ENCODE measurements at regions not wholly inside any gene's neighbourhood (a gene's known extent, or its start where the extent isn't known, plus 50 kb on each side); places are given as distances from the start of the nearest gene placed in this dataset.
A peak's percentile ranks its signal among the peaks of the same experiment; 100 is the strongest.

DNA sequence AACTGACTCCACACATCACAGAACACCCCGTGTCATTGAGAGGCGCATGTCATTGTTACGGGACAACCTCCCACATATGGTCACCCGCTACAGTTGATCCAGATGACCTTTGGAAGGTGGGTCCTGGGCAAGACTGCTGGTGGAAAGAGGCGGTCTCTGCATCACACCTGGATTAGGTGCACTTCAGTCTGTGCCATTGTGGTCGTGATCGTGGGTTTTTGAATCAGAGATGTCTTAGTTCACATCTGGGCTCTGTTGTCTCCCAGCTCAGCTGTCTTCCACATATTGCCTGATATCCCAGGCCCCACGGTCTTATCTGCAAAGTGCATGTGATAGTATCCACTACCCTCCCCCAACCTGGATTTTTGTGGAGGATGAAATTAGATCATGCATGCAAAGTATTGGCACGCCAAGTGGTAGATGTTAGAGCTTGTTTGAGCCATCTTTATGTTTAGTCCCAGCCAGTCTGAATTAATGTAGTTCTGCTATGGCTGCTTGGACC, 208.7 kb upstream of the FOXN3 start:
- DNase-seq: no peak

DNA sequence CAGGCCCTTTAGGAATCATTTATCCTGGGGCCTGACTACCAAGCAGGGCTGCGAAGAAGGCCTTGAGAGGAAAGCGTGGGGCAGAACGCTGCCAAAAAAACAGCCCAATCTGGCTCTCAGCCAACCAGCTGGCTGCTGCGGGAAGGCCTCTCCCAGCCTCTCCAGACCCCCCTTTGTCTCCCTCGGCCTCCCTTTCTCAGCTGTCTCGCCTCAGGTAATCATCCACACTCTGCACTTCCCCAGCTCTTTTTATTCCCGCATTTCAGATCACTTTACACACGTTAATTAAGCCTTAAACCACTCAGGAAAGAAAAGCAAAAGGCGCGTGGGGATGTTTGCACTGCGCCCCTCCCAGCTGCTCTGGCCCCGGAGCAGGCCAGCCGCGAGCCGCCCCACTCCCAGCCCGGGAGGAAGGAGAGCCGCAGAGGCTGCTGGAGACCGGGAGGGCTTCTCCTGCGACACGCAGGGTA, 208.2 kb upstream of the FOXN3 start:
- DNase-seq: no peak

DNA sequence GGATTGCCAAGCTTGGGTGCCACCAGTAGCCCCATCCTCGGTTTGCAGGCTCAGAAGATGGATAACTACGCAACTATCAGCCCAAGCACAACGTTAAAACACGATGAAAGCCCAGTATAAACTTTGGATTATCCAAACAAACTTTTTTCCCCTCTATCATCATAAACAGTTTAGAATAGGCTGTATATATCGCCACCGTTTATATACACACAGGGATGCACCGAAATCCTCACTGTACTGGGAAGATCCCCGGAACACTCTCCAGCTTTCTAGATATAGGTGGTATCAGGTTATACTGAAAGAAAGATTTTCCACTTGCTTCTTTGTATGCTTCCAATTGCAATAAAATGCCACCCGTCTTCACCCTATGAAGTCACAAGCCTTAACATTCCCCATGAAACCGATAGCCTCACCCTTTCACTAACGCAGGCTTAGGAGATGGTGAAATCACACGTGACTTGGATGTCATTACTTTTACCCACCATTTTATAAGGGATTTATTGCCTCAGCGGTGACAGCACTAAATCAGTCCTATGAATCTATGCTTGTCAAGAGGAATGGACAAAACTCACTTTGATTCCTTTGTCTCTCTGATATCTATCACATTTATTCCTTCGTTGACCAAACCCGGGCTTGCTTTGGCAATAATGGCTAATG, 207.6 kb upstream of the FOXN3 start:
- DNase-seq: no peak

DNA sequence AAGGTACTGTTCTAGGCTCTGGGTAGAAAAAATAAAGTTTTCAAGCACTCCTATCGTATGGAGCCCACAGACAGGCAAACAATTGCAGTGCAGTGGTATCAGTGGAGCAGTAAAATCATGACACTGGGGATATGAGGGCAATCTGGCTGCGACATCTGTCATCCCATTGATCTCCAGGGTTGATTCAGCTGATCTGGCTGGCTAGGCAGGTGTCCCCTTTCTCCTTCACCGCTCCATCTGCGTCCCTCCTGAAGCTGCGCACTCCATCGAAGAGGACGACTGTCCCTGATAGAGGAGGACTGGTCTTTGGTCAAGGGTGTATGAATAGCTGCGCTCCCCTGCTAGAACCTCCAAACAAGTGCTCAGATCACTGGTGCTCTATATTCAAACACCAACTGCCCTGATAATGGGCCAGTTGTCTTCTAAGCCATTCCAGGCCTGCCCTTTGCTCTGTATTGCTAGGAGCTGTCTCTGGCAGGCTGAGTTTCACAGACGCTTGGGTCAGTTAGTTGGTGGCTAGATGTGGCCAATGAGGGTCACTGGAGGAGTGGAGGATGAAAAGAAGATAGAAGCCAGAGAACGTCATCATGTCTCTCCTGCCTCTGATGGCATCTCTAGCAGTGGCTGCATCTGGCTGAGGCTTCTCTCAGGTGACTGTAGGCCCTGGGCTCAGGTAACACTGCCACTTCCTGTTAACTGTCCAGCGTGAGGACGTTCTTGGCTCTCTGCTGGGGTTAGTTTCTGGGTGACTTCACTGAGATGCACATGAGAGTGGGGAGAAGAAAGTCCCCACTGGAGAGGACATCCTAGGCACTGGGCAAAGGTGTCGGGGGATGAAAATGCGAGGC, 205.0 kb upstream of the FOXN3 start:
- DNase-seq: no peak

DNA sequence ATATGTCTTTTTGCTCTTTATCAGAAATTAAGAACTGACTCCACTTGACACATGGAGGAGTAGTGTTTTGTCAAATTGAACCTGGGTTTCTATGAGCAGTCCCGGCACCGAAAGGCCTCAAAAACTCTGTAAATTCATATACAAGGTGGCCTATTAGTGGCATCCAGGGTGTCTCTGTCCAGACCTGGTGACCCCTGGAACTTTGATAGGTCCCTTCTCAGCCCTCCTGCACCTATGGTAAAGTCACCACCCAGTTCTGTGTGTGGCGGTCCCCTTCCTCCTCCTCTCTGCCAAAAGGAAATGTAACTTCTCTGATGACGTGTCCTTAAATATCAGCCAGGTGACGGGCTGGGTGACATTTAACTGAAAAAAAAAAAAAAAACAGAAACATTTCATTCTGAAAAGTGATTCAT, 204.0 kb upstream of the FOXN3 start:
- DNase-seq: peak; percentile 39 to 65

DNA sequence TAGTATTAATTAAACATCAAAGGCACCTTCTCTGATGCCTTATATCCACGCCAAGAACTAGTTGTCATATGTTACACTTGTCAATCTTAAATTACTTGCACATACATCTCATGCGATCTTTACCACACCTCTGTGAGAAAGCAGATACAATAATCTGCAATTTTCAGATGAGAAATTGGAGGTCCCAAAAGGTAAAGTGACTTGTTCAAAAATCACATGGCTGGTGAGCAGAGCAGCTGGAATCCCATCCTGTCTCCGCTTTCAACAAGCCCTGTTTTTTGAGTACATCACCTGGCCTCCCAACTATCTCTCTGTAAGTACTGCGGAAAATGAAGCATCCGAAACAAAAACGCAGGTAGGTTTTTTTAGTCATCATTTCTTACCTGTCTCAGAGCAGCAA, 203.4 kb upstream of the FOXN3 start:
- no peak for DNase-seq

DNA sequence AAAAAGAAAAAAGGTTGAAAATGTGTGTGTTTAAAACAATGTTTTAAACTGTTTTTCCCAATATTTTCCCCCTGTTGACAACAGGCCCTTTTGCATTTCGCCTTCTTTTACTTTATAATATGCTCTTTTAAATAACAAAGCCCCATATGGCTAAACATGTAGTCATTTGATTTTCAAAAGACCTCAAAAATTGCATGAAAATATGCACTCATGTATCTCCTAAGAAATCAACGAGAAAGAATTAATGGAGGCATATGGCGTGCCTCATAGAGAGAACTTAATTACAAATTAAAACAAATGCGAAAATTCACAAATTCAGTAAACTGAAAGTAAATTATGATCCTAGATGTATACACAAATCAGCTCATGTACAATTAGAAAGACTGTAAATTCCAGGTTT, 202.6 kb upstream of the FOXN3 start:
- no peak for DNase-seq

DNA sequence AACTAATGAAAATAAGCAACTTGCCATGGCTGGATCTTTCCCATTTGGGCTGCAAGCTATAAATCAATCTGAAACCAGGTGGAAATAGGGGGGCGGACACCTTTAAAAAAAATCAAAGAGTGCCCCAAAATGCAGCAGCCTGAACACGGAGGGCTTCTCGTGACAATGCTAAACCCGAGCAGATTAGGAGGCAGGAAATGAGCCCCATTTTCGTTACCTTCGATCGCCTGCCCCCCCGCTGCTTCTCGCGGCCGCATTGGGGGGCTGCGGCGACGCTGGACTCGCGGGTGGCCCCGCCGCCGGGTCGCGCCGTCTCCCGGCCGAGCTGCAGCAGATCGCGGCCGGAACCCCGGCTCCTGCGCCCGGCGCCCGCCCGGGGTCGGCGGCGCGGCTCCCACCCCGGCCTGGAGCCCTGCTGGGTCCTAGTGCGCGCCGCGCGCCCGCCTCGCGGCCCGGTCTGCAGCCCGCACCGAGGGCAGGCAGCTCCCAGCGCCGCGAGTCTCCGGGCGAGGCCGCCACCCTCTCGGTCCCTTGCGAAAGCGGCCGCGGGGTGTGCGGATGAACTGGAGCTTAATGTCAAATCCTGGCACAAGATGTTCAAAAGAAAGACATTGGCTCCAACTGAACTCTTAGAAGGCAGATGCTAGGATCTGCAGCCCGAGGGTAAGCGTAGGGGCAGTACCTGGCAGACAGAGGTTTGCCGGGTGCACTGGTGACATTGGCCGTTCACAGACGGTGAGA, 201.9 kb upstream of the FOXN3 start:
- DNase-seq: peak; percentile 52 to 66

DNA sequence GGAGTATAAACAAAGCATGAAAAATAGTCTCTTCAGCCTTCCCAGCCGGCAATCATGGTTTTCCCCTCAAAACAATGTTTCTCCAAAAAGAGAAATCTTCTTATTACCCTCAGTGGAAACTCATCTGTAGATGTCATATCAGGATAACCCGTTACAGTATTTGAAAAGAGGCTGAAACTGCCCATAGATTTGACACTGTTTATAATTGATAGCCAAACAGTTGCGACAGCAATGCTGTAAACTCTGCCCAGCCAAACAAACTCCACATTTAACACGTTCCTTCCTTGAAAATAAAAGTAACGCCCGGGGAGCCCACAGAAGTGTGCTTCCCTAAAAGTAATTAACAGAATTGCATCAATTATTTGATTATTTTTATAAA, 201.3 kb upstream of the FOXN3 start:
- no peak for DNase-seq

DNA sequence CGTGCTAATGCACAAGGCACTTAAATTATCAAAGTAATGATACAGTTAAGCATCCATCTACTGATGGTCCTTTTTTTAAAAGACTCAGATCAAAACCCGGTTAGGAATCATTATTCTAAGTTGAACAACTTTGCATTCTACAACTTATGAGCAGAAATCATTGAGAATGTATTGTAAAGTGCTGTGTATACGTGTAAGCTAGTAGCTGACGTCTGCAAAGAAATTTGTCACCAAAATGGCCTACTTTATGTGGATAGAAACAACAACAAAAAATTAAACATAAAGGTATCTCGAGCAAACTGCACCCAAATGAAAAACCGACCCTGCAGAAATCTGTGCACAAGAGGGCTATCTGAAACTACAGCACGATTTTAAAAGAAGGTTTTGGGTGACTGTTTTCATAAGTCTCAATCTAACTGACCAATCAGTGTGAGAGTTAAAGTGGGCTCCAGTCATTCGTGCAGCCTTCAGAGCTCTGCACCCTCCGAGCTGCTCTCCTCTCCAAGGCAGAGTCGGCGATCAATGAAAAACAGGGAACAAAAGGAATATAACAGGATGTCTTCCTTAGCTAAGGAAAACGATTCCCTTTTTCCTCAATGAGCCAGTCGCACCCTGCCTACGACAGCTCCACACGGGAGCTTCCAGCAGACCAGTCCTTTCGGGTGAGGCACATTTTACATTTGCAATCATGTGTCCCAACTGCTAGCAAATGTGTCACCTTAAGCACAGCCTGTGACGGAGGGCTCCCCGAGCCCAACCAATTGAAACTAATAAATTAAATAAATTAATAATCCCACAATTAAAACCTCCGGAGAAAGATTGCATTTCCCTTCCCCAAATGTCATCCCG, 200.7 kb upstream of the FOXN3 start:
- DNase-seq: peak in 1 of 2 experiments; percentile 17

DNA sequence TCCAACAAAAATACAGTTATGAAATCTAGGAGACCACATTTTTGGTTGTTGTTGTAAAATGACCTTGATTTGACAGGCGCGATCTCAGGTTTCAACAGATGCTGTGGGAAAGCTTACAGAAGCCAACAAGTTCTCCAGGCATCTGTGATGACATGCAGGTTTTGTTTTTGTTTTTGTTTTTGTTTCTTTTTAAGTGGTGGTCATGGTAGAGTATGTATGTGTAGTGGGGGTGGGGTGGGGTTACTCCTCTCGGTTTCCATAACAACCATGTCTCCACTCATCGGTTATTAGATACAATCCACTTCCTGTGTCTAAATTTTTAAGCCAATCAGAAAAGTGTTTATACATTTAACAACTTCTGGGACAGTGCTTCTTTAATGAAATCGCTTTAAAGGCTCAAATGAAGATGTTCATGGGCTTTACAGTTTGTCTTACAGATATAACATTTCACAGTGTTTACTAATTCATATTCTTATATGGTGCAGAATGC, 199.9 kb upstream of the FOXN3 start:
- peak in 1 of 2 experiments; percentile 32 for DNase-seq

DNA sequence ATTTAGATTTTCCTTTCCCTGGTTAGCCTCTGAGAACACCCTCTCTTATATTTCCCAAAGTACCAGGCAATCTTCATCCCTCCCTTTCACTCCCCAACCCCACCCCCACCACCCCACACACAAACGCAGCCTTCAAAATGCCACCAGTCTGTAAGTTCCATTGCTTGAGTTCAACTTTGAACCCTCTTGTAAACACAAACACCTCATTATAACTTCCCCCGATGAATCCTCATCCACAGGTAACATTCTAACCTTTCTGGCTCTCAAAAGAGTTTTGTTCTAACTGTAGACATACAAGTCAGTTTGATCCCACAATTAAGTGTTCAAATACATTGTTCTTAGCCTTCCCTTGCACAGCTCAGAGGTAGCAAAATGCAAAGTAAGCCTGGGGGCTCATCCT, 199.4 kb upstream of the FOXN3 start:
- DNase-seq: no peak

DNA sequence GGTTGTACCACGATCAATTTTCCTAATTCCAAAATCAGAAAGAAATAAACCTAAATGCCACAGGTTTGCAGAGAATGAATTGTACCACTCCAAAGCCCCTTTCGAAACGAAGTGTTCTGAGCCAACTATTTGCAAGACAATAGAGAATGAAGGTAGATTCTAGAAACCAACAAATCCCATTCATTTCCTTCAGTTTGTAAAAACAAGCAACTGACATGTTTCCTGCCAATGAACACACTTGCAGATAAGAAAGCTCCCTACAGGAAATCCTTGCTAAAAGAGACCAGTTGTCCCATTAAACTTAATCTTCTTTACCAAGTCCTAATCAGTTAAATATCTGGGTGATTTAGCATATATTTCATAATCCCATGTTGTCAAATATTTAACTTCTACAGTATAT, 198.4 kb upstream of the FOXN3 start:
- DNase-seq: no peak

DNA sequence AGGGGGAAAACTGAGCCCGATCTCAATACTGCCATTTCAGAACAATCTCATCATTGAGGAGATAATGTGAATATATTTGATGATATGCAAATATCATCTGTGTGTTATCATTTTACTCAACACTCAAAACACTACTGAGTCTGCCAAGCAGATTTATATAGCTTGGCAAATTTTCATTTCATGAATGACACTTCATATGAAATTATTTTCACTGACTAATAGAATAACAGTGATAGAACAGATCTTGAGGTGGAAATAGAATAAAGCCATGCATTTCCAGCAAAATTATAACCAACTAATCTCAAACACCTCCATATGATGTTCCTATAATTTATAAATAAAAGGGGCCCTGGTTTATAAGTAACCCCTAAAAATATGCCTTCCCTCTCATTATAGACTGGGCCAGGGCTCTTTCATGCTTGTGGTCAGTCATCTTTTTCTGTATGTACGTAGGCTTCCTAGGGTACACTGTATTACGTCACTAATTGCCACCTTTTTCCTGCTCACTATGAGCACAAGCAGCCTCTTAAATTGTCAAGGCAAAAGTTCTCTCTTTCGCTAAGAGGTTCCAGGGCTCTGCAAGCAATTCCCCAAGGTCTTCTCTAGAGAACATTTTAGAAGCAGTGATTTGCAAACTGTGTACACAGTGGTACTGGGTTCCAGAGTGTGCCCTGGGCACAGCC, 197.1 kb upstream of the FOXN3 start:
- no peak for DNase-seq

DNA sequence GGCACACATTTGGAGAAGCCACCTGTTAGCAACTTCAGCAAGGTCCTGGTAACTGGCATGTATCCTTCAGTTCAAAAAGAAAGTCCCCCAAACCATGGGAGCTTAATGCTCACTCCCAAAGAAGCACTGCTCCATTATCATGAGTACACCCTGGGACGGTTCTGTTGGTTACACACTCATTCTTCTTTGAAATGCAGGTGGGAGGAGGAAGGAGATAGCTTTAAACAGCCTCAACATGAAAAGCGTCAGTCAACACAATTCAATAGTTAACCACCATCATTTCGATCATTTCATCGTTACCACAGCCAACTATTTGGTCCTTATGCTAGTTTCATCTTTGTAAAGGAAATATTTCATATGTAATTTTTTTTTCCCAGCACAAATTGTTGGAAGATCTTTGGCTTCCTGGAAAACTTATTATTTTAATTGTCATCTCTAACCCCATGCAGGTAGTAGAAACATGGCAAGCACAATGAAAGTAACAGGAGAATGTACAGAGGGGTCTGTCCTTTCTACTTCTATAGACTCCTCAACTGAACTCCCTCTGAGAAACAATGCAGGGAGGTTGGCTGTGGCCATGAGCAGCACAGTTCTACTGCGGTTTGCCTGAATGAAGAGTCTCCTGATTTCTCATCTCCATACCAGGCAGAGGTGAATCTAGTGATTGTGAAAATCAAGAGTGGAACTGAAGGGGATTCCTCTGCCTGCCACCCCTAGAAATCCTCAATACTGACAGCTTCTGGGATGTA, 196.4 kb upstream of the FOXN3 start:
- DNase-seq: no peak

DNA sequence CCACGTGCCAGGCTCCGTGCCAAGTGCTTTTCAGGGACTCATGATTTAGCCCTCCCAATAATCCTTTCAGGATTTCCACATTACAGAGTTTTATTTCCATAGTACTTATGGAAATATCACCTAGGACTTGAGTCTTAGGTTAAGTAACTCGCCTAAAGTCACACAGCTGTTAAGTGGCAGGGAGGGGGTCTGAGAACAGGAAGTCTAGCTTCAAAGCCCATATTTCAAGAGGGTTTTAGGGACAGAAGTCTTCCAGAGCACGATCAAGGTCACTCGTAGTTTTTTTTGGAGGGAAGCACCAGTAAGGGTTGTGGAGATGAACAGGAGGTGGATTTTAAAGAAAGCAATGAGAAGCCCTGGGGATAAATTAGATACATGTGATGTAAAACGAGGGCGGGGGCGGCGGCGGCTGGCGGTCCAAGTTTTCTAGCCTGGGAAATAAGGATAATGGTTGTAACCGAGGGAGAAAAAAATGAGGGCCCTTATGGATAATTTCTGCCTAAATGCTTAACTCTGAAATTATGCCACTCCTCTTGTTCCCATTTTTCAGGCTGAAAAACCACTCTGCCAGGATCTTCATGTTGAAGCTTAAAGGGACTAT, 192.6 kb upstream of the FOXN3 start:
- DNase-seq: no peak

DNA sequence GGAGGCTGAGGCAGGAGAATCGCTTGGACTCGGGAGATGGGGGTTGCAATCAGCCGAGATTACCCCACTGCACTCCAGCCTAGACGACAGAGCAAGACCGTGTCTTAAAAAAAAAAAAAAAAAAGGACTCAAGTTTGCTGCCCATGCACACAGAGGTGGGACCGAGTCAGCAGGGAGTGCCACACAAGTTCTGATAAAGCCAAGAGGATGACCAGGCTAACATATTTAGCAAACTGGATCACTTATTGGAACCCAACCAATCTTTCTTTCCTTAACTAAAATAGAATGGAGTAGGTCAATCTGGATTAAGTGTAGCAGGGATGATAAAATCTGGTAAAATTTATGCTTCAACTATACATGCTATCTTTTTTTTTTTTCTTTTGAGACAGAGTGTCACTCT, 190.4 kb upstream of the FOXN3 start:
- DNase-seq: no peak

DNA sequence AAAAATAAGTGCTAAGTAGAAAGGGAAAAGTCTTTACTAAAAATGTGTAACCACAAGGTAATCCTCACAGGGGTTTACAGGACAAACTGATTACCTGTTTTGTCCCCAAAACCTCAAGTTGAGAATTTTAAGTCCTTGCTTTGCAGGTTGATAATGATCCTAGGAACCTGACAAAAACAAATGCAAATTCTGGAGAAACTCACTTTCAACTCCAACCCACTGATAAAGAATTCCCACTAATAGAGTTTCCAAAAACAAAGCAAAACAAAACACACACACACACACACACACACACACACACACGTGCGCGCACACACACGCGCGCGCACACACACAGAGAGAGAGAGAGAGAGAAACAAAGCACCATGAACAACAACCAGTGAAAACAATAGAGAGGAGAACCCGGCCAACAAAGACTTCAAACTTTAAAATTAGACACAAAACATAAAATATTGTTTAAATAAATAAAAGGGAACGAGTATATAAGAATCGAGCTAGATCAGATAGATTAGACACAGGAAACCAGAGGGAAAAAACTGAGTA, 187.0 kb upstream of the FOXN3 start:
- DNase-seq: no peak

DNA sequence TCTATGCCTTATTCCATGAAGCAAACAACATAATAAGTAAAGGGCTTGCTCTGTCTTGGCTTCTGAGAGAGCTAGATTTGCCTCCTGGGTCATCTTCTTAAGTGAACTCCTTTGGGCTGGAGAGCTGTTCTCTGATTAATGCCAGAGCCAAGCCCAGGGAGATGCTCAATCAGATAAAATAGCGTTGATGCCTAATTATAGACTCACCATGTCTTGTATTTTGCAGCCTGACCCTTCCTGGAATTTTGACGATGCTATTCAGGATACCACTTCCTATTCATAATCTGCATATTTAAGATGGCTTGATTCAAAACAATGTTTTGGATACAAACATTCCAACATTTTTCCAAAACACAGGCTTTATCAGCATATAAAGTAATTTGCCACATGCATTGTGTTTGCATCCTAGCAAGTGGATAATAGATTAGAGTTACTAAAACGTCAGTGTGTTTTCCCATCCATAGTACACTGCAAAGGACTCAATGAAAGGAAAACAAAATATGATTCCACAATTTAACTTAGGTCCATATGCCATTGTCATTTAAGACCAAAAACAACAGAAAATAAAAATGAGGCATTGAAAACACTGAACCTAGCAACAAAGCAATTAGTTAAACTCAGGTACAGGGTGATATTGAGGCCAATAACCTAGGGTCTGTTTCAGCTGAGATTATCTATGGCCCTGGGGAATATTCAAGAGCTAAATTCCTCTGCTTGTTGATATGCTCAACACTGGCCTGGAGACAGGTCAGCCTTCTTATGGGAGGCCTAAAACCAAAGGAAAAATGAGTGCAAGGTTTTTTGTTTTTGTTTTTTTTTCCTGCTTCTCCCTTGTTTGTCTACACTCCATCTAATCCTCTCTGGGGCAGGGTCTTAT, 184.2 kb upstream of the FOXN3 start:
- no peak for DNase-seq

All from stimulated activated CD4-positive, alpha-beta T cell treated with anti-CD3 and anti-CD28 coated beads, Interleukin-4, amount 100 ng/mL, for 4 hours (primary cell).